ENCODE measurements at regions not wholly inside any gene's neighbourhood (a gene's known extent, or its start where the extent isn't known, plus 50 kb on each side); places are given as distances from the start of the nearest gene placed in this dataset.

DNA sequence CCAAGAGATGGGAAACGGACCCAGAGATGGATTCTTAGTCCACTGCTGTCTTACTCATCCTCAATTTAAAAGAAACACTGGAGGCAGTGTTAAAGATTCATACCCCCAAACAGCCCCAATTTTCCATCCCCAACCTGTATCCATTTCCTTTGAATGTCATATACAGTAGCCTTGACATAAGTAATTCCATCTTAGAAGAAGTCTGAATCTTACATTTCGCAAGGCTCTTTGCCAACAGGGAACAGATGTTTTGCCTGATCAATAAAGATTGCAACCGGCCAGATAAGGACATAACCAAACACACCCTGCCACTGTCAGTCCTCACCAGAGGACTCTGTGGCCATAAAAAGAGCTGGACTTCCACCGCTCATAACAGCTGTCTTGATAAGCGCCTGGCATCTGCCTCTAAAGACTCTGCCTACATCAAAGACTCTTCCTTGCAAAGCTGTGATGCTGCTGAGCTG, 59.0 kb upstream of the MED9 start:
- DNase-seq (ENCODE audit: low spot score): no peak

DNA sequence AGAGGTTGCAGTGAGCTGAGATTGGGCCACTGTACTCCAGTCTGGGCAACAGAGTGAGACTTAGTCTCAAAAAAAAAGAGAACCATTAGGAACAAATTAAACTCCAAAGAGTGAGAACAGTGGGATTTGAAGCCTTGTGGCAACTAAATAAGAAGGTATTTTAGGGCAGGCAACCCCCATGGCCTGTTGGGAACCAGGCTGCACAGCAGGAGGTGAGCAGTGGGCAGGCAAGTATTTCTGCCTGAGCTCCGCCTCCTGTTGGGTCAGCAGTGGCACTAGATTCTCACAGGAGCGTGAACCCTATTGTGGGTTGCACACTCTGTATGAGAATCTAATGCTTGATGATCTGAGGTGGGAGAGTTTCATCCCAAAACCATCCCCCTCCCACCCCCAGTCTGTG, 57.6 kb upstream of the MED9 start:
- DNase-seq (ENCODE audit: low spot score): no peak

- DNase-seq (ENCODE audit: low spot score): no peak
Observed at GRCh38 chr17:17419631-17420030, 57.2 kb upstream of the MED9 start.

GRCh38 chr17:17420082-17420481, 56.7 kb upstream of the MED9 start:
- DNase-seq (ENCODE audit: low spot score): no peak

DNA sequence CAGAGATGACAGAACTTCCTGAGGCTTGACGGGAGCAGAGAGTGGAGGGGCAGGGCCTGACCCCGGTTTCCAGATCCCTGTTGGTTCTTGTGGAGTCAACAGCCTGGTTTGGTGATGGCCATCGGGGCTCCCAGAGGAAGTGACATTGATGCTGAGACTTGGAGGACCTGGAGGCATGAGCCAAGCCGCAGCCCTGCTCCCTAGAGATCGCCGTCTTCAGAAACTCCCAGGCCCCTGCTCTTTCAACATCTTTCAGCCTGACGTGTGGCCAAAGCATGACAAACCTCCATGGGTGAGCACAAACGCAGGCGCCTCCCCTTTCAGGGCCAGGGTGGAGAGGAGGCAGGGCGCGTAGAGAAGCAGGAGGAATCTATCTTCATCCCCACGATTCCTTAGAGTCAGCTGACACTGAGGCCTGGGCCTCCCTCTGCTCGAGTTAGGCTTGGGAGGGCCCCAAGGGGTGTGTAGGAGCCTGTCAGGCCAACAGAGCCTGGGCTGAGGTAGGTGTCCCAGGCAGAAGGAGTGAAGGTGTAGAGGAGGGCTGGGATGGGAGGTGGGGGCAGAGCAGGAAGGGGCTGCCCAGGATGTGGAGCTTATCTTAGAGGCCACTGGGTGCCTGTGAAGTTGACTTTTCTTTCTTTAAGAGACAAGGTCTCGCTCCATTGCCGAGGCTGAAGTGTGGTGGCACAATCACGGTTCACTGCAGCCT, 56.1 kb upstream of the MED9 start:
- no peak for DNase-seq (ENCODE audit: low spot score)

GRCh38 chr17:17421346-17422216, 55.2 kb upstream of the MED9 start:
- no peak for DNase-seq (ENCODE audit: low spot score)

GRCh38 chr17:17422217-17422610, 54.6 kb upstream of the MED9 start:
- DNase-seq (ENCODE audit: low spot score): no peak

- no peak for DNase-seq (ENCODE audit: low spot score)
Observed at GRCh38 chr17:17422641-17423040, 54.2 kb upstream of the MED9 start.

DNA sequence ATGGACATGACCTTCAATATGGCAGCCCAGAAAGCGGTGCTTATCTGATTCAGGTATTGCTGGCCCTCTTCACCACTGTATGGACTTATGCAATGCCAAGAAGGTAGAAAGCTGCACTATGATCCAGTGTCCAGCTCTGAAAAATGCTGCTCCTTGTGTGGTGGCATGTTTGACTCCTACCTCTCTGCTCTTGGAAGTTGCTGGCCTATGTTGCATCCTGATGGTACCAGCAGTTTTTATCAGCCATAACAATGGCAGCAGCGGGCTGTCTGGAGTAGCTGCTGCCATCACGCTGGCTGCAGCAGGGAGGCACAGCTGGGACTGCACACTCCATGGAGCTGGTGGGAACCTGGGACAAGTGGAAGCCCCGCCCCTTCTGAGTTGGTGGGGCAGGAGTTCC, 53.1 kb upstream of the MED9 start:
- no peak for DNase-seq (ENCODE audit: low spot score)

GRCh38 chr17:17424552-17424951, 52.2 kb upstream of the MED9 start:
- DNase-seq (ENCODE audit: low spot score): no peak

DNA sequence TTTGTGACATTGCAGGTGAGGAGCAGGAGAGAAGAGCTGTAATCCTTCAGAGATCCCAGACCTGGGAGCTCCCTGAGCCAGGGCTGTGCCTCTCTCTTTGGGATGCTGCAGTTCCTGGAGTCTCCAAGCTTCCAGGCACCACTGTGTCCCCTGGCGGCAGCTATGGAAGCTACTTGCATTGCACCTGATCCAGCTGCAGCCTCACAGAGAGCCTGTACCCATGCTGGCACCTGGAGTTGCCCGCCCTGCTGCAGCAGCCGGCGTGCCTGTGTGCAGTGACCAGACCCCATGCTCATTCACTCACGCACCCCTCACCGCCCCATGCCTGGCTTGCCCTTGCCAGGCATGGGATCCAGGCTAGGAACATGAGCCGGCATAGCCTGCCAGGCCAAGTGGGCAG, 51.8 kb upstream of the MED9 start:
- no peak for DNase-seq (ENCODE audit: low spot score)

DNA sequence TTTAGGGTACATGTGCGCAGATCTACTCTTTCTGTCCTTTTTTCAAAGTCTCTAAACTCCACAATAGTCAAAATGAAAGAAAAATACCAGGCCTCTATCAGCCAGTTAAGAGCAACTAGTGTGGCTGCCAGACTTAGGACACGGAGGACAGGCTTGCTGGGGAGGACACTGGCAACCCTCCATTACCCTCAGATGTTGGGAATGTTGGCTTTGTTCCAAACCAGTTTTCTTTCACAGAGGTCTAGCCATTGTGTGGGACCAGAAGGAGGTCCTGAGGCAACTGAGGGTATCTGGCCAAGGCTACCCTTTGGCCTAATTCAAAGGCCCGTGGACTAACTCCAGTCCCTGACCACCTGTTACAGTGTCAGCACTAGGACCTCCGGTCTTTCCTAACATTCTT, 51.2 kb upstream of the MED9 start:
- DNase-seq (ENCODE audit: low spot score): no peak

DNA sequence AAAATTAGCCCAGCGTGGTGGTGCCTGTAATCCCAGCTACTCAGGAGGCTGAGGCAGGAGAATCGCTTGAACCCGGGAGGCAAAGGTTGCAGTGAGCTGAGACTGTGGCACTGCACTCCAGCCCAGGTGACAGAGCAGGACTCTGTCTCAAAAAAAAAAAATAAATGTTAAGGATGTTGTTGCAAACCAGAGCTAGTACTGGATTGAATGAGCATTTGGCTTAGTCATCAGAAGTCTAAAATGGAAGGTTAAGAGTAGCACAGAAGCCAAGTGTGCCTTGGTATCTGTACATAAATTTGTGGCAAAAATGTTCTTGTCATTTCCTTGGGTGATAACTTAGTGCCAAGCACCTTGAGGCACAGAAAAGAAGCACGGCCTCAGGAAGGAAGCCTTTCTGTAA, 50.6 kb upstream of the MED9 start:
- no peak for DNase-seq (ENCODE audit: low spot score)
